HG03558 (cell line): ENCODE measurements at regions not wholly inside any gene's neighbourhood (a gene's known extent, or its start where the extent isn't known, plus 50 kb on each side); places are given as distances from the start of the nearest gene placed in this dataset.
"Not testable (repeated sequence)": the region's sequence is repeated elsewhere in the genome, so short reads cannot be mapped to it uniquely, and the experiment has no call there.

Source experiments
- ATAC-seq: cut with Tn5 transposase; IDR thresholded peaks from one replicate; pipeline ENCODE4 v1.9.1; 2021; ENCODE audit warnings: moderate number of reproducible peaks; ENCODE audit not compliant: unreplicated experiment; ENCODE audit errors: extremely low read depth

- no peak for ATAC-seq
Observed at GRCh38 chr6:97778290-97779038, 495.4 kb upstream of the MMS22L start.

- ATAC-seq: not testable (repeated sequence)
Observed at GRCh38 chr6:97779039-97779766, 496.2 kb upstream of the MMS22L start.

GRCh38 chr6:97790926-97791590, 508.0 kb upstream of the MMS22L start:
- ATAC-seq: no peak

DNA sequence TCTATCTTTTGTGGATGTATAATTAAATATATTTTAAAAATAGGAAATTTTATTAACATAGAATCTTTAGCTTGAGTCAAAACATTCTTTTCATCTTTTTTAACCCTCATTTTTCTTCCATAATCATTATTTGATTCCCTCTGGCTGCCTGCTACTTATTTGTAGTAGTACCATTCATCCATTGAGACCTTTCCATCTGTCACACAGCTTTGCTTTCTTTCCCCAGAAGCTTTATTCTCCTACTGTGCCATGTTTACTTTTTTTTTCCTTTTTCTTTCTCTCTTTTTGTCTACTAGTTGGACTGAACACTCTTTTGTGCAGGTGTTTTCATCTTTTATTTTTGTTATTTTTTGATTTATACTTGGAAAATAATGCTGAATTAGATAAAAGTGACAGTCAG, 522.6 kb upstream of the MMS22L start:
- ATAC-seq: no peak

- no peak for ATAC-seq
Observed at GRCh38 chr6:97812940-97813339, 529.9 kb upstream of the MMS22L start.

DNA sequence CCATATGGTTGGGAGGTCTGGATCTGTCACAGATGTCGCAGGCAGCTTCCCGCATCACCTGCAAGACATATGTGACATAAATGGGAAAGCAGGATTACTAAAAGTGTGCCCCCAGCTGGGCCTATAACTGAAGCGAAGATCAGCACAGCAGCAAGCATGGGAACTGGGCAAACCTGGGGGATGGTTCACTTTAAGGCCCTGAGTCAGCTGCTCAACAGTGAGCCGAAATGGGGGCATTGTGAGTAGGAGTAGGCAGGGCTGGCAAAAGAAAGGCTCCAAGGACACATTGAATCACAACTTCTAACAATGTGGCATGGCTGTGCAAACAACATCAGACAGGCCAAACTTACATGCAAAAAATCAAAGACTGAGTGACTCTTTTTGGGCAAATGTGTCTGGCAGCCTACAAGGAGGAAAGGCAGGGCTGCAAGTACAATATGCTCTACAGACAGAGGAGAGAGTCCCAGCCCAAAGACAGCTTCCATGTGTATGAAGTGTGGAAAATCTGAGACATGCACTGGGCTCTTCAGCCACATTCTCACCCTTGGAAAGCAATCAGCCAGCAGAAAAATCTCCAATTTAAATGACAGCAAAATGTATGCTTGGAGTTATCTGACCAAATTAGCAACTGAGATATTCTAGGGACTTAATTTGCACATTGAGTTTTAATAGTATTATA, 531.0 kb upstream of the MMS22L start:
- ATAC-seq: no peak

GRCh38 chr6:97815301-97815812, 532.3 kb upstream of the MMS22L start:
- ATAC-seq: no peak

GRCh38 chr6:97816526-97816925, 533.5 kb upstream of the MMS22L start:
- ATAC-seq: no peak

DNA sequence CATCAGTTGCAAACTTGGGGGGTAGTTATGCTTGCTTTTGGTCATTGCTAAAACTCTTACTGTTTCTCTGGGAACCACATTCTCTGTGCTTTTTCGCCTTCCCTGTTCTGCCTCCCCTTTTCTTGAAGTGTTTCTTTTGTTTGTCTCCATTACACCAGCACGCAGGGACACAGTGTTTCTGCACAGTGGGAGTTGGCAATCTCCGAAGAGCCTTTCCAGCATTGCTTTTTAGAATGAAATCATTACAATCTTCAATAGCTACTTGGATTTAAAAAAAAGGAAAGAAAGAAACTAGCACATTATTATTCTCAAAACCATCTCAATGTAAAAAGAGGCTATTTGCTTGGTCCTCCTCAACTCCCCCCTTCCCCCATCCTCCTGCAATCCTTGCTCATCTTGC, 536.7 kb upstream of the MMS22L start:
- no peak for ATAC-seq

DNA sequence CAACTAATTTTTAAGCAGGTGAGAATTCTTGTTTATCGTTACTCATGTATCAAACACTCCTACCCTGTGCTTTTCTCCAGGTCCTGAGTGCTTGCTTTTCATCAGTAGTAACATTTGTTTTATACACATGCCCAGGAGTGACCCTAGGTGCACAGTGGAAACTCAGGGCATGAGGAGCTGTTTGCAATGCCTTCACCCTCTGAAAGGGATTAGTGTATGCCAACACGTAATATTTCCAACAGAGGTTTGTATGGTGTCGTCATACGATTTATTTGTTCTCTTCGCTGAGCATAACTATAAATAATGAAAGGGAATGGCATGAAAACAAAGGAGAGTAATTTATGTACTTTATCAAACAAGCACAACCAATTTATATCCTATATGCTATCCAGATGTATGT, 537.4 kb upstream of the MMS22L start:
- no peak for ATAC-seq

DNA sequence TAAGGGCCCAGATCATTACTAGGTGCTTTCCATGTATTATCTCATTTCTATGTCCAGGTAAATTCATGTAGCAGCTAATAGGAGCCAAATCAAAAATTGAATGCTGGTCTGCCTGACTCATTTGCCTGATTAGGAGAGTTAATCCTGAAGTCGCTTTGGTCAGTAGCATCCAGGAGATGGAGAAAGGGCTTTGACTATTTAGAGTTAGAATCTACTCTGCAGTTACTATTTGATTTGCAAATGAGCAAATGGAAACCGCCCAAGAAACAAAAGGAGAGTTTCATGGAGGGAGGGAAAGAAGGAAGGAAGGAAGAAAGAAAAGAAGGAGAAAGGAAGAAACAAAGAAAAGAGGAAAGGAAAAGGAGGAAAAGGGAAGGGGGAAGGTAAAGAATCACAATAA, 539.6 kb upstream of the MMS22L start:
- no peak for ATAC-seq

DNA sequence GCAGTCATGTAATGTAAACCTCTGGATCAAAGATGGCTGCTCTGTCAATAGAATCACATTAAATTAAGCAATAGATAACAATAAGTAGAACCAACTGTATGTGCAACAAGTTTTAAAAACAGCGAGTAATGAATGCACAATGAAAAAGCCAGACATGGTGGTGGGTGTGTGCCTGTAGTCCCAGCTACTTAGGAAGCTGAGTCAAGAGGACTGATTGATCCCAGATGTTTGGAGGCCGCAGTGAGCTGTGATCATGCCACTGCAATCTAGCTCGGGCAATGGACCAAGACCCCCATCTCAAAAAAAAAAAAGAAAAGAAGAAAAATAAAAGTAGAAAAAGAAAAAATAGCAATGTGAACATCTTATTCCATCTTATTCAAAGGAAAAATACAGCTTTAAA, 558.7 kb upstream of the MMS22L start:
- ATAC-seq: no peak

- ATAC-seq: no peak
Observed at GRCh38 chr6:97842521-97842920, 559.5 kb upstream of the MMS22L start.

DNA sequence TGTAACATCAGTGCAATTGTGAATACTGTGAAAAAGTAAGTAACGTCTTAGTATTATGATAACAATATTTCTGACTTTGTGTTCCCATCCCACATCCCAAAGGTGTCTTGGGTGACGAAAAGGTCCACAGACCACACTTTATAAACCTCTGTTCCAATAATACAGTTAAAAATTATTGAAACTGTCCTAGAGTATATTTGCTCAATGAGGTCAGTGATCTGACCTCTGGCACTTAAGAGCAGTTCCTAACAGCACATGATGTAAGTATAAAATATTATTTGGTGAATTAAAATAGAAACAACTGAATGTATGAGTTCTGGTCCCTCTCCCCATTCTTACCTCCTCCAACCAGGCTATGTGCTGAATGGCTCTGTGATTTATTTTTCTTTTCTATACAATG, 566.4 kb upstream of the MMS22L start:
- ATAC-seq: no peak

- ATAC-seq: no peak
Observed at GRCh38 chr6:97850458-97851212, 567.6 kb upstream of the MMS22L start.

- no peak for ATAC-seq
Observed at GRCh38 chr6:97863697-97864096, 580.7 kb upstream of the MMS22L start.

DNA sequence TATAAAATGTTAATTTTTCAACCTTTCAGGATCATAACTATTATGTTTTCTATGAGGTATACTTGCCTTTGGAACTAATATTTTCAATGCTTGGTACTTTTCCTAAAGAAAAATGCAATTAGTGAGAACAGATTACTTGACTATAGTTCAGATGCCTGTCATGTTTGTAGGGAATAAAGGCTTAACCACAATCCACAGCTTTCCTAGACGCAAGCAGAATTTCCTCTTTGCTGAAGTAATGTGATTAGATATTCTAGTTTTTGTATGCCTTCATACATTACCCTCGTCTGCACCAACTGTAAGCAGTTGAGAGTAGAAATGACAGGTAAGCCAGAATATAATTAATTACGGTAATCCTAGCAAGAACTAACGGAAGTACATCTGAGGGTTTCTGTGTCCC, 581.4 kb upstream of the MMS22L start:
- ATAC-seq: no peak

DNA sequence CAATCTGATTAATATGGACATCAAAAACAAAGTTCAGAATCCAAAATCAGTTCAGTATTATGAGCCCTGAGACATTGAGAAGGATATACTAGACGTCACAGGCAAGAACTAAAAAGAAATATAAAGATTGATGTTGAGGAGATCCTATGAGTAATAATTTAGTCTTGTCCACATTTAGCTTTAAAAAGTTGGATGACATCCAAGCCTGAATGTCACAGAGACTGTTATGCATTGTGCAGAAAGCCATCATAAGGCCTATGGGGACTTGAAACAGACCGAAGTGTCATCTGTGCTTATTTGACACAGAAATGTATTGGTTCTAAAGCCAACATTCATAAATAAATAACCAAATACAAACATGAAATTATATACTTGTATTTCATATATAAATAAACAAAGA, 581.8 kb upstream of the MMS22L start:
- ATAC-seq: no peak

DNA sequence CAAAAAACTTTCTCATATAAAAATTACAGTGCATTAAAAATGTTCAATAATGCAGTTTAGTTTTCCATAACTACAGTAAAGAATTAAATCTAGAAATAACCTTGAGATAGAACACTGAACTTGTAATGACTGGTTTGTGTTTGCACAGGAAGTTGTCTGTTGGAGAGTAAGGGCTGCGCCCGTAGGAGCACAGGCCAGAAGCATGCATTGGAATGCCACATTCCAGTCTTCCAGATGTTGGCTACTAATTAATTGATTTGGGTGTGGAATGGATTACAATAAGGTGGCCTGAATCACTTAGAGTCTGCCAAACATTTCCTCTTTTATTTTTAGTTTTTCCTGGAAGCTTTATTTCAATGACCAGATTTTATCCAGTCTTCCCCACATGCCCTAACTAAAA, 582.6 kb upstream of the MMS22L start:
- ATAC-seq: no peak

- ATAC-seq: no peak
Observed at GRCh38 chr6:97866616-97867015, 583.6 kb upstream of the MMS22L start.
